Glutamatergic neuron (in vitro differentiated cells): ENCODE measurements at regions not wholly inside any gene's neighbourhood (a gene's known extent, or its start where the extent isn't known, plus 50 kb on each side); places are given as distances from the start of the nearest gene placed in this dataset.

Experiments
- DNase-seq: peaks from one replicate; pipeline ENCODE4 v3.0.0; 2022
- H3K27ac Mint-ChIP-seq: one replicate; pipeline ENCODE4 v1.8.0; 2020; ENCODE audit warnings: mild to moderate bottlenecking, mixed read lengths, inconsistent platforms; ENCODE audit not compliant: unreplicated experiment
- H3K27me3 Mint-ChIP-seq: one replicate; pipeline ENCODE4 v1.8.0; 2020; ENCODE audit warnings: mild to moderate bottlenecking, moderate library complexity, mixed read lengths, inconsistent platforms; ENCODE audit not compliant: unreplicated experiment
- H3K36me3 Mint-ChIP-seq: one replicate; pipeline ENCODE4 v1.8.0; 2020; ENCODE audit warnings: mild to moderate bottlenecking, mixed read lengths, inconsistent platforms; ENCODE audit not compliant: unreplicated experiment
- H3K4me1 Mint-ChIP-seq: one replicate; pipeline ENCODE4 v1.8.0; 2020; ENCODE audit warnings: mild to moderate bottlenecking, low read depth, mixed read lengths, inconsistent platforms; ENCODE audit not compliant: unreplicated experiment
- H3K4me3 Mint-ChIP-seq: one replicate; pipeline ENCODE4 v1.8.0; 2020; ENCODE audit warnings: mild to moderate bottlenecking, mixed read lengths, inconsistent platforms; ENCODE audit not compliant: unreplicated experiment
- H3K9me3 Mint-ChIP-seq: one replicate; pipeline ENCODE4 v1.8.0; 2020; ENCODE audit warnings: mild to moderate bottlenecking, moderate library complexity, mixed read lengths, inconsistent platforms; ENCODE audit not compliant: unreplicated experiment
- TF ChIP-seq, protein P1 (sequence below): fragments of 200-600 bp; sonication (generic); IDR thresholded peaks from one replicate; pipeline ENCODE4 v1.5.0; 2021; ENCODE audit not compliant: partially characterized antibody, unreplicated experiment

DNA sequence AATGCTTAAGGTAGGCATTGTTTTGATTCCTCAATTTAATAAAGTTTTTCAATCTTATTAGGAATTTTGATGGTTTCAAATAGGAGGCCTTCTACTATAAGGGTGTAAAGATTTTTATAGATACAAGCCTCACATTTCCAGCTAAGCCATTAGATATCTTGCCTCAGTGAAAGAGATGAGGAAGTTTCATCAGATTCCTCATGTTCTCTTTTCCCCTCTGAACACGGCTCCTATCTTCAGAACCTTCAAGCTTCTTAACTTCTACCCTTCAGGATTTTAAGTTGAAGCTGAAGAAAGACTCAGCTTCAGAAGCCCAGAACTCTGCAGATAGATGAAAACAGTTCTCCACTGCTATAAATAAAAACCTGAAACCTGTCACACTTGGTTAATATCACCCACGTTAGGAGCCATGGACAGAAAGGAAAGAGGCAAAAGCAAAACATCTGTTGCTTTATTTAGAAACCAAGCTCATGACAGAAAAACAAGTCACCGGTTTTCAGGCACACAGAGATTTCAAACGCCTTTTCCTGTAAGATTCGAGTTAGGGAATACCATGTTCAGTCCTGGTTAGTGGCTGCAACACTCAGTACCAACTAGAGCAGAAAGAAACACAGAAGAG, 82.2 kb upstream of the GOLGA8B start:
- DNase-seq: no peak
- Mint-ChIP-seq H3K27ac (no peak overlapping the region), H3K36me3 (no peaks in the 10 kb centered on the region), H3K9me3 (no peaks in the 10 kb centered on the region), H3K4me3 (no peak overlapping the region), H3K4me1 (no peaks in the 10 kb centered on the region), H3K27me3 (no peaks in the 10 kb centered on the region)
- TF ChIP-seq, protein P1, sequence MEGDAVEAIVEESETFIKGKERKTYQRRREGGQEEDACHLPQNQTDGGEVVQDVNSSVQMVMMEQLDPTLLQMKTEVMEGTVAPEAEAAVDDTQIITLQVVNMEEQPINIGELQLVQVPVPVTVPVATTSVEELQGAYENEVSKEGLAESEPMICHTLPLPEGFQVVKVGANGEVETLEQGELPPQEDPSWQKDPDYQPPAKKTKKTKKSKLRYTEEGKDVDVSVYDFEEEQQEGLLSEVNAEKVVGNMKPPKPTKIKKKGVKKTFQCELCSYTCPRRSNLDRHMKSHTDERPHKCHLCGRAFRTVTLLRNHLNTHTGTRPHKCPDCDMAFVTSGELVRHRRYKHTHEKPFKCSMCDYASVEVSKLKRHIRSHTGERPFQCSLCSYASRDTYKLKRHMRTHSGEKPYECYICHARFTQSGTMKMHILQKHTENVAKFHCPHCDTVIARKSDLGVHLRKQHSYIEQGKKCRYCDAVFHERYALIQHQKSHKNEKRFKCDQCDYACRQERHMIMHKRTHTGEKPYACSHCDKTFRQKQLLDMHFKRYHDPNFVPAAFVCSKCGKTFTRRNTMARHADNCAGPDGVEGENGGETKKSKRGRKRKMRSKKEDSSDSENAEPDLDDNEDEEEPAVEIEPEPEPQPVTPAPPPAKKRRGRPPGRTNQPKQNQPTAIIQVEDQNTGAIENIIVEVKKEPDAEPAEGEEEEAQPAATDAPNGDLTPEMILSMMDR: no peak

DNA sequence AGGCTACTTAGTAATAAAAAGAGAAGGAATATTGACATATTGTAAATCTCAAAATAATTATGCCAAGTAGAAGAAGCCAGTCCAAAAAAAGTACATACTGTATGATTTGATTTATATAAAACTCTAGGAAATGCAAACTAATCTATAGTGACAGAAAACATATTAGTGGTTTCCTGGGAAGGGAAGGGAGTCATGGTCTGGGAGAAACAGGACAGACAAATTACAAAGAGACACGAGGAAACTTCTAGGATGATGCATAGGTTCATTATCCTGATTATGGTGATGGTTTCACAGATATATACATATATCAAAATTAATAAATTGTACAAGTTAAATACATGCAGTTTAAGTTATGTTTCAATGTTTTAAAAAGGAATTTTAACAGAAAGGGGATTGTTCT, 81.0 kb upstream of the GOLGA8B start:
- Mint-ChIP-seq H3K4me3 (no peak overlapping the region), H3K9me3 (no peaks in the 10 kb centered on the region), H3K27ac (no peak overlapping the region), H3K27me3 (no peaks in the 10 kb centered on the region), H3K36me3 (no peaks in the 10 kb centered on the region), H3K4me1 (no peaks in the 10 kb centered on the region)
- DNase-seq: no peak
- TF ChIP-seq, protein P1: no peak

DNA sequence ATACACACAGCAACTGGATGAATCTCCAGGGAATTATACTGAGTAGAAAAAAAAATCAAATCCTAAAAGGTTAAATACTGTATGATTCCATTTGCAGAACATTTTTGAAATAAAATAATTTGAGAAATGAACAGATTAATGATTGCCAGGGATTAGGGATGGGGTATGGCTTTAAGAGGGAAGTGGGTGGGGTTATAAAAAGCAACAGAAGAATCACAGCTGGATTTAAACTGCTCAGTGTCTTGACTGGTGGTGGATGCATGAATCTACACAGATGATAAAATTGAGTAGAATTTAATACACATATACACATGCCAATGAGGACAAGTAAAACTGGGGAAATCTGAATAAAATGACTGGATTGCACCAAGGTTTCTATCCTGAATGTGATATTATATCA, 79.7 kb upstream of the GOLGA8B start:
- H3K4me3 Mint-ChIP-seq: no peak overlapping the region
- TF ChIP-seq, protein P1: no peak
- no peak overlapping the region for H3K27ac Mint-ChIP-seq
- no peaks in the 10 kb centered on the region for H3K27me3 Mint-ChIP-seq
- no peaks in the 10 kb centered on the region for H3K9me3 Mint-ChIP-seq
- no peaks in the 10 kb centered on the region for H3K36me3 Mint-ChIP-seq
- no peaks in the 10 kb centered on the region for H3K4me1 Mint-ChIP-seq
- no peak for DNase-seq

DNA sequence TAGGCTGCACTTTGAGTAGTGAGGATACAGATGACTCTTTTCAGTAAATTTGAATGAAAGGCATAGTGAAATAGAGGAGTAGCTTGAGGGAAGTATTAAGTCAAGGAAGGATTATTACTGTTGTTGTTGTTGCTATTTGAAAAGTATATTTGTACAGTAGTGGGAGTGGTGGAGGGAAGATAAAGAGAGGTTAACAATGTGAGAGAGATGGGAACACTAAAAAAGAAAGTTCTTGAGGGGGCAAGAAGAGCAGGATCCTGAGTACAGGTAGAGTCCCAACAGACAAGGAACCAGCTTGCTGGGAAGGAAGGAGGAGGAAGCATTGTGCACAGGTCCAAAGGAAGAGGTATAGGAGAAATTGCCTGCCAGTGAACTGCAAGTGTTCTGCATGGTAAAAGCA, 75.6 kb upstream of the GOLGA8B start:
- no peaks in the 10 kb centered on the region for H3K27me3 Mint-ChIP-seq
- no peaks in the 10 kb centered on the region for H3K36me3 Mint-ChIP-seq
- H3K27ac Mint-ChIP-seq: no peak overlapping the region
- TF ChIP-seq, protein P1: no peak
- DNase-seq: no peak
- no peaks in the 10 kb centered on the region for H3K9me3 Mint-ChIP-seq
- H3K4me3 Mint-ChIP-seq: no peak overlapping the region
- H3K4me1 Mint-ChIP-seq: no peaks in the 10 kb centered on the region

DNA sequence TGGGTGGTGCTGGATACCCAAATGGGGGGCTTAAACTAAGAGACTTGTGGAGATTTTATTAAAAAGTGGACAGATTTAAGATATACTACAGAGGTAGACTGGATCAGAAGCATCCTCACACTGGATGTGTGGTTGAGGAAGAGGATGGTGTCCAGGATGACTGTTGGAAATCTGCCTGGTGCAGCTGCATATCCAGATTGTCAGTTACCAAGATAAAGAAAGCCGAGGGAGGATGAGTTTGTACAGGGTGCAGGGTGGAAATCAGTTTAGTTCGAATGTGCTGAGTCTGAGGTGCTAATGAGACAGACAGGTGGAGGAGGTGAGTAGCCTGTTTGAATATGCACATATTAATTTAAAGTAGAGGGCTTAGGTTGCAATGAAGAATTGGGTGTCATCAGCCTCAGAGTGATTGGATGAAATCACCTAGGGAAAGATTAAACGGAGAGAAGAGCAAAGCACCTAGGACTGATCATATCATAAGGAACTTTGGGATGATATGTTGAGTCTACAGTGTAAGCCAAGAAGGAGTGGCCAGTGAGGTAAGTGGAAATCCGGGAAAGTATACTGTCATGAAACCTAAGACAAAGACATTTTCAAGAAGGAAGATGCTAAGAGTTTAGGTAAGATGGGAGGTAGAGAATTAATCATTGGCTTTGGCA, 74.1 kb upstream of the GOLGA8B start:
- H3K36me3 Mint-ChIP-seq: no peaks in the 10 kb centered on the region
- no peak overlapping the region for H3K4me3 Mint-ChIP-seq
- H3K9me3 Mint-ChIP-seq: no peaks in the 10 kb centered on the region
- no peaks in the 10 kb centered on the region for H3K4me1 Mint-ChIP-seq
- H3K27me3 Mint-ChIP-seq: no peaks in the 10 kb centered on the region
- DNase-seq: no peak
- TF ChIP-seq, protein P1: no peak
- H3K27ac Mint-ChIP-seq: no peak overlapping the region
